Thyroid gland (tissue), 4 donors: ENCODE measurements at regions not wholly inside any gene's neighbourhood (a gene's known extent, or its start where the extent isn't known, plus 50 kb on each side); places are given as distances from the start of the nearest gene placed in this dataset.

Experiments used
- CTCF ChIP-seq, 6 experiments: fragments of 200-600 bp in 3 of 6; fragments of 450-650 bp in 3 of 6; sonication (generic) in 3 of 6; IDR thresholded peaks; one replicate each; pipeline ENCODE4 v1.5.1; 2016 to 2019; ENCODE audit warnings: antibody characterized with exemption in 6 of 6, mild to moderate bottlenecking in 2 of 6, inconsistent platforms in 1 of 6, moderate library complexity in 1 of 6
- POLR2A ChIP-seq, 2 donors: fragments of 450-650 bp; IDR thresholded peaks; one replicate each; pipeline ENCODE4 v1.6.1; 2017; ENCODE audit warnings: antibody characterized with exemption in 2 of 2, mild to moderate bottlenecking in 2 of 2, moderate library complexity in 1 of 2

DNA sequence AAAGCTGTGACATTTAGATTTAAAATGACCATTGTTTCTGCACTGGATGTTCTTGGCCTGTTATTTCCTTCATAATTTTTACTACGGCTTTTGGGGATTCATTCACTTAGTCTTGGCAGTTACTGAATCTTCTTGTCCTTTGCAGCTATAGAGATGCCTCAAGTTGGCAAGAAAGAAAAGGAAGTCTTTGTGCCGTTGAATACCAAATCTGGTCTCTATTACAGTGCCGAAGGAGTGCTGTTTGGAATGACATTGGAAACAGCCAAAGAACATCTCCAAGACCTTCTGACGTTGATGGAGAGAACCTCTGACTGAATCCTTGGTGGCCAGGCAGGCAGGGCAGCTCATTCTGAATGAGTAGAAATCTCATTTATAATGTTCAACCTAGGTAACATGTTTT lies 54.3 kb upstream of the NRP1 start:
- no peak for TF ChIP-seq CTCF (IDR thresholded peaks at IDR 0.05)
- TF ChIP-seq POLR2A (IDR thresholded peaks at IDR 0.05): no peak
